GM12892 (cell line): ENCODE measurements at regions not wholly inside any gene's neighbourhood (a gene's known extent, or its start where the extent isn't known, plus 50 kb on each side); places are given as distances from the start of the nearest gene placed in this dataset.
"Not testable (repeated sequence)": the region's sequence is repeated elsewhere in the genome, so short reads cannot be mapped to it uniquely, and the experiment has no call there.

Experiments used
- POLR2A ChIP-seq: IDR thresholded peaks from 2 replicates; pipeline ENCODE4 v1.6.1; 2011; ENCODE audit warnings: low read depth, low read length, control low read depth
- POLR2AphosphoS5 ChIP-seq: IDR thresholded peaks from 2 replicates; pipeline ENCODE4 v1.6.1; 2011; ENCODE audit warnings: low read depth, low read length, control low read depth
- TAF1 ChIP-seq: IDR thresholded peaks from 2 replicates; pipeline ENCODE4 v1.6.1; 2011; ENCODE audit warnings: low read depth, mild to moderate bottlenecking, control low read depth, low read length, borderline replicate concordance

- TF ChIP-seq POLR2A, TAF1, POLR2AphosphoS5: not testable (repeated sequence)
Observed at GRCh38 chr7:63591249-63591648, 407.4 kb upstream of the ZNF722 start.
